Natural killer cell (primary cell): ENCODE measurements at regions not wholly inside any gene's neighbourhood (a gene's known extent, or its start where the extent isn't known, plus 50 kb on each side); places are given as distances from the start of the nearest gene placed in this dataset.

Experiments
- ATAC-seq, 3 donors: fragments of 150-1000 bp in 2 of 3; fragments of 200-7000 bp in 1 of 3; cut with Tn5 transposase; 1 replicate in 1 of 3; 2 replicates in 2 of 3; pipeline ENCODE4 v1.10.0; 2021; ENCODE audit warnings: mild to moderate bottlenecking in 2 of 3, moderate library complexity in 2 of 3
- DNase-seq, 2 donors: peaks; one replicate each; pipeline versions ENCODE4 v3.0.0 to v3.0.0-alpha.2; 2013 to 2021; ENCODE audit warnings: mixed read lengths in 1 of 2
- H3K27ac ChIP-seq: one replicate; pipeline ENCODE4 v1.5.1; 2013; ENCODE audit warnings: mild to moderate bottlenecking, low read length
- H3K27me3 ChIP-seq: one replicate; pipeline ENCODE4 v1.6.1; 2013; ENCODE audit warnings: low read length; ENCODE audit not compliant: control insufficient read depth, insufficient read depth
- H3K36me3 ChIP-seq: one replicate; pipeline ENCODE4 v1.6.1; 2013; ENCODE audit warnings: low read length; ENCODE audit not compliant: control insufficient read depth, insufficient read depth
- H3K4me1 ChIP-seq: one replicate; pipeline ENCODE4 v1.6.1; 2013; ENCODE audit warnings: low read length; ENCODE audit not compliant: control insufficient read depth, insufficient read depth
- H3K4me3 ChIP-seq: one replicate; pipeline ENCODE4 v1.5.1; 2013; ENCODE audit warnings: low read length
- H3K9me3 ChIP-seq: one replicate; pipeline ENCODE4 v1.6.1; 2013; ENCODE audit warnings: low read length; ENCODE audit not compliant: control insufficient read depth, insufficient read depth
- H3K27ac Mint-ChIP-seq, 2 donors: one replicate each; pipeline ENCODE4 v1.8.0; 2022; ENCODE audit warnings: mild to moderate bottlenecking in 2 of 2, mixed read lengths in 2 of 2, moderate library complexity in 1 of 2
- H3K27me3 Mint-ChIP-seq, 2 donors: one replicate each; pipeline ENCODE4 v1.8.0; 2022; ENCODE audit warnings: low read depth in 2 of 2, mixed read lengths in 2 of 2
- H3K36me3 Mint-ChIP-seq: one replicate; pipeline ENCODE4 v1.8.0; 2022; ENCODE audit warnings: mixed read lengths
- H3K4me1 Mint-ChIP-seq, 2 donors: one replicate each; pipeline ENCODE4 v1.8.0; 2022; ENCODE audit warnings: mixed read lengths in 2 of 2
- H3K4me3 Mint-ChIP-seq: one replicate; pipeline ENCODE4 v1.8.0; 2022; ENCODE audit warnings: mild to moderate bottlenecking, moderate library complexity, mixed read lengths
- H3K9me3 Mint-ChIP-seq, 2 donors: one replicate each; pipeline ENCODE4 v1.8.0; 2022; ENCODE audit warnings: mixed read lengths in 2 of 2
- WGBS: methylation state at CpG from one replicate; pipeline ENCODE4 v1.1.7; 2013; ENCODE audit warnings: missing lambda C conversion rate; ENCODE audit not compliant: insufficient coverage; 5-methylcytosine and 5-hydroxymethylcytosine counted together
- intact Hi-C: fragments of 100-400 bp; cut with micrococcal nuclease; formaldehyde crosslinking; loops from one replicate; pipeline ENCODE4 v1.14.2; 2022
- TF ChIP-seq, protein P1 (sequence below): fragments of 200-600 bp; IDR thresholded peaks from one replicate; pipeline ENCODE4 v1.8.0; 2022; ENCODE audit warnings: antibody characterized with exemption

DNA sequence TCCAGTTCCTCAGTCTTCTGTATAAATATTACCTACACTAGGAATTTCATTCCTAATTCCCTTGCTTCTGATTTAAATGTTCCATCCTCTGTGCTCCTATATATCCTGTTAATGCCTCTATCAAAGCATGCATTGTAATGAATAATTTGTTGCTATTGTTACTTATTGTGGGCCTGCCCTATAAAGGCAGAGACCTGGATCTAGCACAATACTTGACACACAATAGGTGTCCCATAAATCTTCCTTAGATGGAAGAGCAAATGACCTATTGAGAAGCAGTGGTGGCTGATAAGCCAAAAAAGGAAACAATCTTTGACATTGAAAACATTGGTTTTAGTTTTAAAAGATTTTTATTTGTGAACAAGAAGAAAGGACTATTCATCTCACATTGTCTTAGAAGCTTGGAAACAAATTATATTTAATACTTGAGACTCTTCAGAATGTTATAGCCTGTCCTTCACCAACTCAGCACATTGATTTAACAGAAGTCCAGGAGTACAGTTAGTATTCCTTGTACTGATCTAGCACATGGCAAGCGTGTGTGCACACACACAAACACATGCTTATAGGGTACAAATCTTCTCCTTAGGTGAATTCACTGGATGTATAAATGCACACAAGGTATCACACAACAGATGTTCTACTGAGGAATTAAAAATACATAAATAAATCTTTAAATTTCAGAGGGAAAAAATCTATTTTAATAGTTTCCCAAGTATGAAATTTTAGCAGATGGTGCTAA, 135.9 kb downstream of the DUSP6 start:
- Mint-ChIP-seq H3K27ac (no peak overlapping the region), H3K27me3 (no peaks in the 10 kb centered on the region), H3K36me3 (no peaks in the 10 kb centered on the region), H3K4me3 (no peak overlapping the region), H3K4me1 (peaks cover under 1 to 5% of the 10 kb centered on the region in 2 donors), H3K9me3 (no peaks in the 10 kb centered on the region)
- DNase-seq (no peak), ATAC-seq (no peak)
- no peaks in the 10 kb centered on the region for H3K36me3 ChIP-seq
- H3K27ac ChIP-seq: no peak overlapping the region
- 100% methylated on average over 1 of the region's 1 CpG for WGBS
- no peaks in the 10 kb centered on the region for H3K27me3 ChIP-seq
- no peaks in the 10 kb centered on the region for H3K4me1 ChIP-seq
- TF ChIP-seq, protein P1, sequence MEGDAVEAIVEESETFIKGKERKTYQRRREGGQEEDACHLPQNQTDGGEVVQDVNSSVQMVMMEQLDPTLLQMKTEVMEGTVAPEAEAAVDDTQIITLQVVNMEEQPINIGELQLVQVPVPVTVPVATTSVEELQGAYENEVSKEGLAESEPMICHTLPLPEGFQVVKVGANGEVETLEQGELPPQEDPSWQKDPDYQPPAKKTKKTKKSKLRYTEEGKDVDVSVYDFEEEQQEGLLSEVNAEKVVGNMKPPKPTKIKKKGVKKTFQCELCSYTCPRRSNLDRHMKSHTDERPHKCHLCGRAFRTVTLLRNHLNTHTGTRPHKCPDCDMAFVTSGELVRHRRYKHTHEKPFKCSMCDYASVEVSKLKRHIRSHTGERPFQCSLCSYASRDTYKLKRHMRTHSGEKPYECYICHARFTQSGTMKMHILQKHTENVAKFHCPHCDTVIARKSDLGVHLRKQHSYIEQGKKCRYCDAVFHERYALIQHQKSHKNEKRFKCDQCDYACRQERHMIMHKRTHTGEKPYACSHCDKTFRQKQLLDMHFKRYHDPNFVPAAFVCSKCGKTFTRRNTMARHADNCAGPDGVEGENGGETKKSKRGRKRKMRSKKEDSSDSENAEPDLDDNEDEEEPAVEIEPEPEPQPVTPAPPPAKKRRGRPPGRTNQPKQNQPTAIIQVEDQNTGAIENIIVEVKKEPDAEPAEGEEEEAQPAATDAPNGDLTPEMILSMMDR: no peak
- H3K4me3 ChIP-seq: no peak overlapping the region
- intact Hi-C loops: no loop called here
- no peaks in the 10 kb centered on the region for H3K9me3 ChIP-seq

DNA sequence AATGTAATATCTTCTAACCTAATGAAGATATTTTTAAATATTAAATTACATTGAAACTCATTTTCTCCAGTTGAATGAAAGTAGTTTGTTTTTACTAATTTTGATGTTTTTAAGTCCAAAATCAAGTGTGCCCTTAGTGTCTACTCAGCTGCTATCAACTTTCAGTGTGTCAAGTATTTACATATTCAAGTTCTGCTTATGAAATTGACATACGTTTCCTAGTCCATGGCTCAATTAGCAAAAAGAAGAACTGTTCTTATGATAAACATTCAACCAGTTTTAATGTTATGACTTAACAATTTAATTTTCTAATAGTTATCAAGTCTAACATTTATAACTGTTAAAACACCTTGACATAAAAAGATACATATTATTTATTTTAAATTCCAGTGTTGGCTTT, 137.1 kb downstream of the DUSP6 start:
- ATAC-seq (no peak), DNase-seq (no peak)
- H3K36me3 ChIP-seq: no peaks in the 10 kb centered on the region
- intact Hi-C loops: no loop called here
- TF ChIP-seq, protein P1: no peak
- H3K27ac Mint-ChIP-seq: no peak overlapping the region
- peaks cover 0 to 2% of the 10 kb centered on the region in 2 donors for H3K27me3 Mint-ChIP-seq
- 22% methylated on average over 1 of the region's 1 CpG for WGBS
- no peaks in the 10 kb centered on the region for H3K27me3 ChIP-seq
- no peak overlapping the region for H3K4me3 ChIP-seq
- no peaks in the 10 kb centered on the region for H3K4me1 ChIP-seq
- no peak overlapping the region for H3K4me3 Mint-ChIP-seq
- H3K9me3 Mint-ChIP-seq: no peaks in the 10 kb centered on the region
- H3K4me1 Mint-ChIP-seq: peaks cover 0 to 5% of the 10 kb centered on the region in 2 donors
- no peaks in the 10 kb centered on the region for H3K36me3 Mint-ChIP-seq
- H3K27ac ChIP-seq: no peak overlapping the region
- no peaks in the 10 kb centered on the region for H3K9me3 ChIP-seq

DNA sequence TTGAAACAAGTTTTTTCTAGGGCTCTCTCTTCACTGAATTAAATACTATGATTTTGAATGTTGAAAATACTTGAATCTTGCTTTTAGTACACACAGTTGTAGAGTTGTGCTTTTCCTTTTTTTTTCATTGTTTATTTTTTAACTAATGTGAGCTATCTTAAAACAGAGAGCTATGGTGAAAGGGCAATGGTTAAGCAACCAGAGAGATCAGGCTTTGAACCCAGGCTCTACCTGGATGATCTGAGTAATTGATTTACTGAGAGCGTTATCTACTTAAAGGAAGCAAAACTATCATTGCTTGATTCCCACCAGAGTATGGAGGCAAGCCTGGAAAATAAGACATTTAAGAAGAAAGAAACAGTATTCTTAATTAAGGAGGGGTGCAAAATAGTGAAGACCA, 138.6 kb downstream of the DUSP6 start:
- TF ChIP-seq, protein P1: no peak
- H3K27me3 ChIP-seq: no peaks in the 10 kb centered on the region
- Mint-ChIP-seq H3K9me3 (no peaks in the 10 kb centered on the region), H3K4me1 (peaks cover 0 to 5% of the 10 kb centered on the region in 2 donors), H3K4me3 (no peak overlapping the region), H3K27ac (no peak overlapping the region), H3K27me3 (peaks cover 0 to 5% of the 10 kb centered on the region in 2 donors), H3K36me3 (no peaks in the 10 kb centered on the region)
- no peak for ATAC-seq
- no CpG with 5 or more reads among the region's 1 CpG for WGBS
- H3K27ac ChIP-seq: no peak overlapping the region
- H3K4me1 ChIP-seq: no peaks in the 10 kb centered on the region
- DNase-seq: no peak
- no peaks in the 10 kb centered on the region for H3K36me3 ChIP-seq
- intact Hi-C loops: no loop called here
- H3K9me3 ChIP-seq: no peaks in the 10 kb centered on the region
- no peak overlapping the region for H3K4me3 ChIP-seq

DNA sequence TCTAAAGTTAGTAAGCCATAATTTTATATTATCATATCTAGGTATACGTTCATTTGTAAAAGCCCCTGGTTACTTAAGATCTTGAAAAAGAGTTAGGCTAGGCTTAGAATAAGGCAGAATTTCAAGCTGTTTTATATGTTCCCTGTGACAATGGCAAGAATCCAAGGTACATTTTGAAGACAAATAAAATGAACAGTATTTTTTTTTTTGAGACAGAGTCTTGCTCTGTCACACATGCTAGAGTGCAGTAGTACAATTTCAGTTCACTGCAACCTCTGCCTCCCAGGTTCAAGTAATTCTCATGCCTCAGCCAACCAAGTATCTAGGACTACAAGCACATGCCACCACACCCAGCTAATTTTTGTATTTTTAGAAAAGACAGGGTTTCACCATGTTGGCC, 139.2 kb downstream of the DUSP6 start:
- no peak for DNase-seq
- intact Hi-C loops: no loop called here
- Histone ChIP-seq H3K4me3 (no peak overlapping the region), H3K4me1 (no peaks in the 10 kb centered on the region), H3K27ac (no peak overlapping the region), H3K9me3 (no peaks in the 10 kb centered on the region), H3K27me3 (no peaks in the 10 kb centered on the region), H3K36me3 (no peaks in the 10 kb centered on the region)
- H3K4me3 Mint-ChIP-seq: no peak overlapping the region
- H3K9me3 Mint-ChIP-seq: no peaks in the 10 kb centered on the region
- H3K27ac Mint-ChIP-seq: no peak overlapping the region
- H3K4me1 Mint-ChIP-seq: peaks cover 0 to 5% of the 10 kb centered on the region in 2 donors
- H3K27me3 Mint-ChIP-seq: peaks cover 0 to 5% of the 10 kb centered on the region in 2 donors
- WGBS: no CpG with 5 or more reads among the region's 1 CpG
- no peak for ATAC-seq
- no peaks in the 10 kb centered on the region for H3K36me3 Mint-ChIP-seq
- TF ChIP-seq, protein P1: no peak
